Urinary bladder (tissue), 3 donors: ENCODE measurements at regions not wholly inside any gene's neighbourhood (a gene's known extent, or its start where the extent isn't known, plus 50 kb on each side); places are given as distances from the start of the nearest gene placed in this dataset.
"Not testable (repeated sequence)": the region's sequence is repeated elsewhere in the genome, so short reads cannot be mapped to it uniquely, and the experiment has no call there.

Experiments used
- DNase-seq: peaks from one replicate; pipeline ENCODE4 v3.0.0-alpha.2; 2015; ENCODE audit errors: extremely low spot score
- H3K27ac ChIP-seq: one replicate; pipeline ENCODE4 v1.5.1; 2013; ENCODE audit warnings: low read depth, mild to moderate bottlenecking, moderate library complexity
- H3K36me3 ChIP-seq: one replicate; pipeline ENCODE4 v1.6.1; 2013; ENCODE audit warnings: mild to moderate bottlenecking, moderate library complexity; ENCODE audit not compliant: insufficient read depth
- H3K4me1 ChIP-seq: one replicate; pipeline ENCODE4 v1.6.1; 2013; ENCODE audit warnings: mild to moderate bottlenecking, moderate library complexity; ENCODE audit not compliant: insufficient read depth
- H3K4me3 ChIP-seq: one replicate; pipeline ENCODE4 v1.5.1; 2013; ENCODE audit warnings: low read depth, low read length
- WGBS: extraction: QIAGEN DNeasy Blood & Tissue Kit; methylation state at CpG from one replicate; pipeline ENCODE4 v1.1.7; 2013; 5-methylcytosine and 5-hydroxymethylcytosine counted together
- donor health status: healthy with polysubstance abuse.
- donor health status: healthy.

DNA sequence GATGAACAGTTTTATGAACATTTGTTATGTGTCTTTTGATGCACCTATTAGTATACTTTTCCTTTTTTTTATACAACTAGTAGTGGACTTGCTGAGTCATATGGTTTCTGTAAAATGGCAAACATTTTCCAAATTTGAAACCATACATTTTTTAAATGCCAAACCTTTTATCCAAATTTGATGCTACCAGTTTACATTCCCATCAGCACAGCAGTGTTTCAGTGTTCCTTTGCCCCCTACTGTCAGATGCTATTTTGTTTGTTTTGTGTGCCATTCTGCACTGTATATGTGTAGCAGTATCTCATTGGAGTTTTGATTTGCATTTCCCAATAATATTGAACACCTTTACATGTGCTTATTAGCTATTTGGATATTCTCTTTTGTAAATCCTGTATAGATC lies 219.4 kb downstream of the TANC2 start:
- no peaks in the 10 kb centered on the region for H3K4me1 ChIP-seq
- no peaks in the 10 kb centered on the region for H3K36me3 ChIP-seq
- no peak overlapping the region for H3K27ac ChIP-seq
- no peak for DNase-seq
- no peak overlapping the region for H3K4me3 ChIP-seq

DNA sequence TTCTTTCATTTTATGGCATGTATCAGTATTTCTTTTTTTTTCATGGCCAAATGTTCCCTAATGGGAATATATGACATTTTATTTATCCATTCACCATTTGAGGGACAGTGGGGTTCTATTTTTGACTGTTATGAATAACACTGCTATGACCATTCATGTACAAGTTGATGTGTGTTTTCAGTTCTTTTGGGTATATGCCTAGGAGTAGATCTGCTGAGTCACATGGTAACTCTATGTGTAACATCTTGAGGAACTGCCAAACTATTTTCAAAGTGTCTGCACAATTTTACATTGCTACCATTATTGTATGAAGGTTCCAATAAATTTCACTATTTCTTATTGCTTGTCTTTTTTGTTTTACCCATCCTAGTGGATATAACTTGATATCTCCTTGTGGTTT lies 223.0 kb downstream of the TANC2 start:
- Histone ChIP-seq H3K4me1 (no peaks in the 10 kb centered on the region), H3K36me3 (no peaks in the 10 kb centered on the region), H3K27ac (no peak overlapping the region), H3K4me3 (no peak overlapping the region)
- DNase-seq: no peak

DNA sequence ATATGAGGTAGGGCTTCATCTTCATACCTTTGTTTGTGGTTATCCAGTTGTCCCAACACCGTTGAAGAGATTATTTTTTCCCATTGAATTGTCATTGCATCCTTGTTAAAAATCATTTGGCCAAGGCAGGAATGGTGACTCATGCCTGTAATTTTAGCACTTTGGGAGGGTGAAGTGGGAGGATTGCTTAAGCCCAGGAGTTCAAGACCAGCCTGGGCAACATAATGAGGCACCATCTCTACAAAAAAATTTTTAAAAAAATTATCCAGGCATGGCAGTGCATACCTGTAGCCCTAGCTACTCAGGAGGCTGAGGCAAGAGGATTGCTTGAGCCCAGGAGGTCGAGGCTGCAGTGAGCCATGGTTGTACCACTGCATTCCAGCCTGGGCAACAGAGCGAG lies 223.9 kb downstream of the TANC2 start:
- no peak for DNase-seq
- Histone ChIP-seq H3K4me3 (no peak overlapping the region), H3K27ac (no peak overlapping the region), H3K36me3 (no peaks in the 10 kb centered on the region), H3K4me1 (no peaks in the 10 kb centered on the region)
- WGBS: 88% methylated on average over 3 of the region's 3 CpGs

DNA sequence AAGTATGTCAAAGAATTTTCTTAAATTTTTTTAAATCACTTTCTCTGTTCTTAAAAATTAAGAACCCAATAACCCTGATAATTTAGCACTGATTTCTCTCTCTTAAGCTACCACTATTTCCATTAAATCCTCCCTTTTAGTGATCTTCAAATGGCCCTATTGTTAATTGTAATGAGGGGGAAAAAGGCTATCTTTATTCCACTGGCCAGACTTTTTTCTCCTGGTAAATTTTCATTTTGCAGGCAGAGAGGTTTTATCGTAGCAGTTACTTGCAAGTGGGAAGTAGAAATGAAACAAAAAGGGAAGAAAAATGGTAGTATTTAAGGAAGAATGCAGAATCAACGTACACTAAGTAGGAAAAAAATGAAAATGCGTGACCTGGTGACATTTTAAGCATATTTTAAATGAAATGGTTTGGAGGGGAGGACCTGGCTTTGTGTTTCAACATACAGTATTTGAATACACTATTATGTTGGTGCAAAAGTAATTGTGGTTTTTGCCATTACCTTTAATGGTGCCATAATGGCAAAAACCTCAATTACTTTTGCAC lies 224.9 kb downstream of the TANC2 start:
- 85% methylated on average over 3 of the region's 3 CpGs for WGBS
- Histone ChIP-seq H3K27ac (no peak overlapping the region), H3K4me1 (no peaks in the 10 kb centered on the region), H3K36me3 (no peaks in the 10 kb centered on the region), H3K4me3 (no peak overlapping the region)
- no peak for DNase-seq

DNA sequence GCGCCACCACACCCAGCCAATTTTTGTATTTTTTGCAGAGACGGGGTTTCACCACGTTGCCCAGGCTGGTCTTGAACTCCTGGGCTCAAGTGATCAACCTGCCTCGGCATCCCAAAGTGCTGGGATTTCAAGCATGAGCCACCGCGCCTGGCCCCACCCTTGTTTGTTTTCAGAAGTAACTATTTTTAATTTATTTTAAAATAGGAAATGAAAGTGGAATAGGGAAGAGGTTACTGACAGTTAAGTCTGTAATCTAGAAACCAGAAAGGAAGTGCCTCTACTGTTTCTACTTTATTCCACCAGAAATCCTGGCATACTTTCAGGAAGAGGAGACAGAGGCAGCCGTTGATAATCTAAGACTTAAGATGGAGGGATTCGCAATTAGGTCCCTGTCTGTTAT lies 225.6 kb downstream of the TANC2 start:
- no peak overlapping the region for H3K4me3 ChIP-seq
- no peak for DNase-seq
- H3K27ac ChIP-seq: no peak overlapping the region
- no peaks in the 10 kb centered on the region for H3K4me1 ChIP-seq
- no peaks in the 10 kb centered on the region for H3K36me3 ChIP-seq
- 92% methylated on average over 8 of the region's 8 CpGs for whole genome bisulfite sequencing

DNA sequence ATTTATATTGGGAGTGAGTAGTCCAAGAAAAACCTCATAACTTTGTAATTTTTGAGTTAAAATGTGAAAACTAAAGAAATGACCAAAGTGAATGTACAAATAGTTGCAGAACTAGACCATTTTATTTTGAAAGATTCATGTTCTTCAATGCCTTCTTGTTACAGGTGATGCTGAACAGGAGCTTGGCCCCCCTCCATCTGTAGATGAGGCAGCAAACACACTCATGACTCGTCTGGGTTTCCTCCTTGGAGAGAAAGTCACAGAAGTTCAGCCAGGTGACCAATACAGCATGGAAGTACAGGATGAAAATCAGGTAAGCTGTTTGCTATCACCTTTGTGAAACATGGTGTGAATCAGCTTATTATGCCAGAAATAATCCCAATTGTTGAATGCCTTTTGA lies 227.8 kb downstream of the TANC2 start:
- 69% methylated on average over 1 of the region's 1 CpG for WGBS

DNA sequence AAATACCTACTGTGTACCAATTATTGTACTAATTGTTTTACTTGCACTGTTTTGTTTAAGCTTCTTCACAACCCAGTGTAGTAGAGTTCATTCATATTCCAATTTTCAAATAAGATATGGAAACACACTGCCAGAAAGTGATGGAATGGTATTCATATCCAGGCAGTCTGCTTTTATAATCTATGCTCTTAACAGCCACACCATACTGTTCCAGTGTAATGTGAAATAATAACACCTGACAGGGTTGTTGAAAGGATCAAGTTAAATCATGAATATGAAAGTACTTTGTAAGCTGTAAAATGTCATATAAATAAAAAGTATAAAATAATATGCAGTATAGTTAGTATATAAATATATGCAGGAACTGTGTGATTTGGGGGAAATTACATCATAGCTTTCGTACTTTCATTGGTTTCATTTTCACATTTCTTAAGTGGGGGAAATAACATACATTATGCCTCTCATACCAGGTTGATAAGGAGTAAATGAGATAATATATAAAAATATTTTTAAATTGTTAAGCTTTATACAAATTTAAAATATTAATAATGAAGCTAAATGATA lies 230.8 kb downstream of the TANC2 start:
- DNase-seq: no peak
- Histone ChIP-seq H3K36me3 (peaks cover 2% of the 10 kb centered on the region), H3K4me1 (no peaks in the 10 kb centered on the region), H3K27ac (no peak overlapping the region), H3K4me3 (no peak overlapping the region)
- WGBS: 87% methylated on average over 1 of the region's 1 CpG

More for the DNA sequence above, 227.8 kb downstream of the TANC2 start:
- Histone ChIP-seq H3K36me3 (no peaks in the 10 kb centered on the region), H3K4me1 (no peaks in the 10 kb centered on the region), H3K27ac (no peak overlapping the region), H3K4me3 (no peak overlapping the region)
- no peak for DNase-seq

DNA sequence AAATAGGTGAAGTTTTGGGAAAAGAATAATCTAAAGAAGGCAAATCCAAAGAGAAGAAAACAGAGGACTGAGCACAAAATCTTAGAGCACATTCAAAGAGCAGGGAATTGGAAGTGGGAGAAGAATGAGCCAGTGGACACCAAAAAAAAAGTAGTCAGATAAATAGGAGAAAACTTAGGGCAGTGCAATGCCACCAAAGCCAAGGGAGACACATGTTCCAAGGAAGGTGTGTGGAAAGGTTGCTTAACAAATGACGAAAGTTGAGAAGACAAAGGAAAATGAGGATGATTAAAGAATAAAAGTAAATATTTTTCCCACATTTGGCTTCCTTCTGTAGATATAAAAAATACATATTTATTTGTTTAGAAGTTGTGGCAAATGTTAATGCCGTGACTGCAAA lies 237.6 kb downstream of the TANC2 start:
- WGBS: 98% methylated on average over 2 of the region's 2 CpGs
- H3K4me1 ChIP-seq: no peaks in the 10 kb centered on the region
- no peak overlapping the region for H3K4me3 ChIP-seq
- H3K27ac ChIP-seq: no peak overlapping the region
- H3K36me3 ChIP-seq: peaks cover 2% of the 10 kb centered on the region
- DNase-seq: no peak

DNA sequence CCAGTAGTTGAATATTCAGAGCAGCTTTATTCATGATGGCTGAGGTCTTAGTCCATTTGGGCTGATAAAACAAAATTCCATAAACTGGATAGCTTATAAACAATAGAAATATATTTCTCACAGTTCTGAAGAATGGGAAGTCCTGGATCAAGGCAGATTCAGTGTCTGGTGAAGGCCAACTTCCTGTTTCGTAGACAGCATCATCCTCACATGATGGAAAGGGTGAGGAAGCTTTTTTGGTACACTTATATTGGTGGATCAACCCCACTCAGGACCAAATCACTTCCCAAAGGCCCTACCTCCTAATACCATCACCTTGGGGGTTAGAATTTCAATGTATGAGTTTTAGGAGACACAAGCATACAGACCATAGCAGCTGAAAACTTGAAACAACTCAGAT lies 224.2 kb downstream of the CYB561 start:
- no peak overlapping the region for H3K4me3 ChIP-seq
- H3K36me3 ChIP-seq: no peaks in the 10 kb centered on the region
- no peaks in the 10 kb centered on the region for H3K4me1 ChIP-seq
- WGBS: 89% methylated on average over 1 of the region's 1 CpG
- DNase-seq: no peak
- H3K27ac ChIP-seq: no peak overlapping the region

DNA sequence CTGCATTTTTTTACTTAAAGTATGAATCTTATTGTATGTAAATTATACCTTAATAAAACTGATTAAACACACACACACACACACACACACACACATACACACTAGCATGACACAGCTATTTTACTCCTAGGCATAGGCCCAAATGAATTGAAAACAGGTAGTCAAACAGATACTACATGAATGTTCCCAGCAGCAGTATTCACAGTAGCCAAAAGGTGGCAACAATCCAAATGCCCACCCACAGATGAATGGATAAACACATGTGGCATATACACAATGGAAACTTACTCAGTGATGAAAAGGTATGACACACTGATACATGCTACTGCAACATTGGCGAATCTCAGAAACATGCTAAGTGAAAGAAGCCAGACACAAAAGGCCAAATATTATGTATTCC lies 223.5 kb downstream of the CYB561 start:
- Histone ChIP-seq H3K36me3 (no peaks in the 10 kb centered on the region), H3K4me1 (no peaks in the 10 kb centered on the region), H3K27ac (peak overlapping the region; percentile 2), H3K4me3 (no peak overlapping the region)
- 96% methylated on average over 1 of the region's 1 CpG for WGBS
- DNase-seq: no peak

DNA sequence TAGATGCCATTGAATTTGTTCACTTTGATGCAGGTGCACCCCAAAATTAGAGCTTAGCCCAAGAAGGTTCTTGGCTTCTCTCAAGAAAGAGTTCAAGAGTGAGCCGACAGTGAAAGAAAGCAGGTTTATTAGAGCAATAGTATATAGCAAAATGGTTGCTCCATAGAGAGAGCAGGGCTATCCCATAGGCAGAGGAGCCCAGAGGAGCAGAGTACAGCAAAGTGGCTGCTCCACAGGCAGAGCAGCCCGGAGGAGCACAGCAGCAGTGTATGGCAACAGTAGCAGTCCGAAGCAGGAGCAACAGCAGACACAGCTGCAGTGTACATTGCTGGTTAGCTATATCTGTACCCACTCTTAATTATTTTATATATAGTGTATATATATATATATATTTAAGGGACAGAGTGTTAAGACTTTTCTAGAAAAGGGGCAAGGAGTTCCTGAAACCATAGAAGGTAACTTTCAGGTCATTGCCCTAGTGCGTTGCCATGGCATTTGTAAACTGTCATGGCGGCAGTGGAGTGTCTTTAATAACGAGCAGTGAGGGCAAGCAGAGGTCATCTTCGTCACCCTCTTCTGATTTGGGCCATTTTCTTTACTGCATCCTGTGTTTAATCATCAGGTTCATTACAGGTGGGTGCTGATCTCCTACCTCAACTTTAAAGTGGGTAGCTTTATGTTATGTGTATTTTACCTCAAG lies 222.7 kb downstream of the CYB561 start:
- 90% methylated on average over 7 of the region's 7 CpGs for WGBS

DNA sequence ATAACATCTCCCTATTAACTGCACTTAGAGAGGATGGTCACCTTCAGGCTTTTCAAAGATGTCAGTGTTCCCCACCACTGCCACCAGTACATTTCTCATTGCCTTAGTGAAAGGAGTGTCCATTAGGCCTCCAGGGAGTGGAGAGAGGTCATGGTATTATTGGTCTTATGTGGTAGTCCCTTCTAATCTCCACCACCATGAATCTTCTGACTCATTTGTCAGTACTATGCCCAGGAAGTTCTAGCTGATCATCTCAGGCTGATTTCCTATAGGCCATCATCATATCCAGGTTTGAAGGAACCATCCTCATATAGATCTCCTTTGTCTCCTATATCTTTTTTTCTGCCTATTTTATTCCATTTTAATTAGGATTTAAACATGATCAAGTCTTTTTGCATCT lies 221.5 kb downstream of the CYB561 start:
- no peak for DNase-seq
- Histone ChIP-seq H3K4me1 (no peaks in the 10 kb centered on the region), H3K4me3 (no peak overlapping the region), H3K27ac (no peak overlapping the region), H3K36me3 (no peaks in the 10 kb centered on the region)

More for the DNA sequence above, 222.7 kb downstream of the CYB561 start:
- Histone ChIP-seq H3K27ac (no peak overlapping the region), H3K4me3 (no peak overlapping the region), H3K36me3 (no peaks in the 10 kb centered on the region), H3K4me1 (no peaks in the 10 kb centered on the region)
- no peak for DNase-seq

DNA sequence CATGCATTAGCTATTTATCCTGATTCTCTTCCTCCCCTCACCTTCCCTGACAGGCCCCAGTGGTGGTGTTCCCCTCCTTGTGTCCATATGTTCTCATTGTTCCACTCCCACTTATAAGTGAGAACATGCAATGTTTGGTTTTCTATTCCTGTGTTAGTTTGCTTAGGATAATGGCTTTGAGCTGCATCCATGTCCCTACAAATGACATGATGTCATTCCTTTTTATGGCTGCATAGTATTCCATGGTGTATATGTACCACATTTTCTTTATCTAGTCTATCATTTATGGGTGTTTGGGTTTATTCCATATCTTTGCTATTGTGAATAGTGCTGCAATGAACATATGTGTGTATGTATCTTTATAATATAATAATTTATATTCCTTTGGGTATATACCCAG lies 219.4 kb downstream of the CYB561 start:
- not testable (repeated sequence) for DNase-seq, H3K27ac ChIP-seq, H3K36me3 ChIP-seq, H3K4me3 ChIP-seq, H3K4me1 ChIP-seq

DNA sequence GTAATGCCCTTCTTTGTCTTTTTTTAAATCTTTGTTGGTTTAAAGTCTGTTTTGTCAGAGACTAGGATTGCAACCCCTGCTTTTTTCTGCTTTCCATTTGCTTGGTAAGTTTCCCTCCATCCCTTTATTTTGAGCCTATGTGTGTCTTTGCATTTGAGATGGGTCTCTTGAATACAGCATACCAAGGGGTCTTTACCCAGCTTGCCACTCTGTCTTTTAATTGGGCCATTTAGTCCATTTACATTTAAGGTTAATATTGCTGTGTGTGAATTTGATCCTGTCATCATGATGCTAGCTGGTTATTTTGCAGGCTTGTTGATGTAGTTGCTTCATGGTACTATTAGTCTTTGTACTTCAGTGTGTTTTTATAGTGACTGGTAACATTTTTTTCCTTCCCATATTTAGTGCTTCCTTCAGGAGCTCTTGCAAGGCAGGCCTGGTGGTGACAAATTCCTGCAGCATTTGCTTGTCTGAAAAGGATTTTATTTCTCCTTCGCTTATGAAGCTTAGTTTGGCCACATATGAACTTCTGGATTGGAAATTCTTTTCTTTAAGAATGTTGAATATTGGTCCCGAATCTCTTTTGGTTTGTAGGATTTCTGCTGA lies 215.0 kb downstream of the CYB561 start:
- not testable (repeated sequence) for H3K4me3 ChIP-seq, H3K27ac ChIP-seq, DNase-seq, H3K36me3 ChIP-seq, H3K4me1 ChIP-seq
- WGBS: 97% methylated on average over 2 of the region's 2 CpGs
